DMS153 (cell line): ENCODE measurements at regions not wholly inside any gene's neighbourhood (a gene's known extent, or its start where the extent isn't known, plus 50 kb on each side); places are given as distances from the start of the nearest gene placed in this dataset.

ENCODE experiments used
- DNase-seq: peaks from one replicate; lab custom pipeline; 2025; lab: John Stamatoyannopoulos, UW

DNA sequence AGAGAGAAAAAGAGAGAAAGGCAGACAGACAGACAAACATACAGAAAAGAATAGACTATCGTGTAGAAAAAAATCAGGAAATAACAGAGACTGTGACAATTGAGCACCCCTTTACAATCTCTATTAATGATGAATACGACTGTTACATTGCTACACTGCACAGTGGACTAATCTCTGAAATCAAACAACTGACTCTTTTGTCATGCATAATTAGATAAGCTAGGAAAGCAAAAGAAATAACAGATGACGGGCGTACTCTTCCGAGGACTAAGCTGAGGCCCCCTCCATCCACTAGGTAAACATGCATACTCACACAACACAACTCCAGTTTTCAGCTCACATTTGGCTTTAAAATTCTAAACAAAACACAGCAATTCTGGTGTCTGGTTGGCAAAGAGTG is 267.0 kb downstream of the NOL4 start:
- peak; percentile 38 for DNase-seq

DNA sequence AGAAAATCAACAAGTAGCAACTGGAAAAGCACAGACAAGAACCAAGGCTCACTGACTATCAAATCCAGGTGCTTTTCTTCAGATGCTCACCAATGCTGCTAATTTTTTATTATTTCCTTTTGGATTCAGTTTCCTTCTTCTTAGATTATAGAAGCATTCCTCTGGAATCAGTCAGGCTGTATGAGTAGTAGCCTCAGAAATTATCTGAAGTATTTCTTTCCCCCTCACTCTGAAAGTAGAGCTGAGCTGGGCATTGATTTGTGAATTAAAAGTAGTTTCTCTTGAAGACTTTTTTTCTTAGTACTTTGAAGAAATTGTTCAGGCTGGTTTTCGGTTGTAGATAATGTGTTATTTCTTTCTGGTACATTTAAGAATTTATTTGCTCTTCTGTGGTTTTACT is 273.7 kb downstream of the NOL4 start:
- DNase-seq, result no peak

DNA sequence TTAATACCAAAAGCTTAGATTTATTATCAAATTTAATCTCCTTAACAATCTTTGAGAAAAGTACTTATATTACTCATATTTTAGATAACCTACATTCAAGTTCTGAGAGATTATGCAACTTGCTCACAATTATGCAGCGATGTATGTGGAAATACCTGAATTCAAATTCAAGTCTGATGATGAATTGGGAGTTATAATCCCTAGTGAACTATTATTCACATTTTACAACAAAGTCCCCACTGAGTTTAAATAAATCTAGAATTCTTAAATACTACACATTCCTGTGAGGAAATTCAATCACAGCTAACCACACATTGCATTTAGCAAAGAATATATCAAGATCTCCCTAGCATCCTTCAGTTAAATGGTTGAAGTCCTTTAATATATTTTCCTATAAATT is 278.4 kb downstream of the NOL4 start:
- no peak for DNase-seq

DNA sequence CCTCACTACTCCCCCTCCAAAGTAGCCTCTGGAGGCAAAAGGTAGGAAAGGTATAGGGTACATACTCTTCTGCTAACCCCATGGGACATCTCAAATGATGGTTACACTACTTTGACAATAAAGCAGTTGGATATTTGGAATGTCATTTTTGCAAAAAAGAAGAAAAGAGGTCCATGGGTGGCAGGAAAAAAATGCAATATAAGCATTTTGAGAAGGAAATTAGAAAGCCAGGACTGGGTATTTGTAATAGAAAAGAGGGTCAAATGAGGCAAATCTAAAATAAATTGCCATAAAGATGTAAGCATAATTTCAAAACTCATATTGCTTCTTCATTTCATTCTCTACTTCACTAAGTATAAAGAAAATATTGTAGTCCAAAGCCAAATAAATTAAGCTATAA is 280.2 kb downstream of the NOL4 start:
- no peak for DNase-seq

DNA sequence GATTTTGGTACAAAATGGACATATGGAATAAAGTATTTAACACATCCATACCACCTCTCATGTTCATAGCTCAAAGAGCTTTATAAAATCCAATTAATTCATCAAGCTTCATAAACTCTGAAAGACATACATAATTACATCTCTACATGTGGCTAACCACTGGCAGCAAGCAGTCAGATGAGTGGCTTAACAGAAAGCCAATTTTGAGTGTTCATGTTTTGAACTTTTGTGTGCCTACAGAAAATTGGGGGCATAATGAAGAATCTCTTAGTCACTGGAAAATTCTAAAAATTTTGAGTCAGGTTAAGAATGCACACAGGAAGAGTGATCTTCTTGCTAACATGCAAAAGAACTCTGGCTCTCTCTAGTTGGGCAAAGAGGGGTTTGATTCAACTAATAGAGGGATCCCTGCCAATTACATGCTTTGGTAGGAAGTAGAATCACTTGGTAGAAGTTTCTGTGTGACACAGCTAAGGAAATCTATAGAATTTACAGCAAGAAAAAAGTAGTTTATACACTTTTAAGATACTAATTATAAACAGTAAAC is 287.4 kb downstream of the NOL4 start:
- DNase-seq, result no peak

DNA sequence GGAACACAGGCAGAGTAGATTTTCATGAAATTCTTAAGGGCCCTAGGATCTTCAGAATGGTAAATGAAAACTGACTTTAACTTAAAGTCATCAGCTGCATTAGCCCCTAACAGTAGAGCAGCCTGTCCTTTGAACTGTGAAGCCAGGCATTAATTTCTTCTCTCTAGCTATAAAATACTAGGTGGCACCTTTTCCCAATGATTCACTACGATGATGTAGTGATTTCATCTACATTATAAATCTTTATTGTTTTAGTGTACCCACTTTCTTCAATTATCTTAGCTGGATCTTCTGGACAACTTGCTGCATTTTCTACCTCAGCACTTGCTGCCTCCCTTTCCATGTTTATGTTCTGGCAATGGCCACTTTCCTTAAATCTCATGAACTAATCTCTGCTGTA is 290.5 kb downstream of the NOL4 start:
- DNase-seq, result no peak

DNA sequence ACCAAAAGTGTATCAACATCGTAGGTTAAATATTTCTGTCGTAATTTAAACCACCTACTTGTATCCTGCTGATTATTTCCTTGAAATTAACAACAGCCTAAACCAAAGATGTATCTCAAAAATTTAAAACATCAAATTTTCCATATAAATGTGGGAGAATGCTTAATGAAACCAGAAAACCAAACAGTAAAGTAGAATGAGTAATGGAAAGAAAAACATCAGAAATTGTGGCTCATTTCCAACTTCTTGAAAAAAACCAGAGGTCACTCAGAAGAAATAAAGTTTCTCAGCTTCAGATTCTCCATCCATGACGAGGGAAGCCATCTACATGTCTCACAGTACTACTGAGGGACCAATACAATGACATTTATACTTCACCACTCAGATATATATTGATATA is 296.5 kb downstream of the NOL4 start:
- no peak for DNase-seq

DNA sequence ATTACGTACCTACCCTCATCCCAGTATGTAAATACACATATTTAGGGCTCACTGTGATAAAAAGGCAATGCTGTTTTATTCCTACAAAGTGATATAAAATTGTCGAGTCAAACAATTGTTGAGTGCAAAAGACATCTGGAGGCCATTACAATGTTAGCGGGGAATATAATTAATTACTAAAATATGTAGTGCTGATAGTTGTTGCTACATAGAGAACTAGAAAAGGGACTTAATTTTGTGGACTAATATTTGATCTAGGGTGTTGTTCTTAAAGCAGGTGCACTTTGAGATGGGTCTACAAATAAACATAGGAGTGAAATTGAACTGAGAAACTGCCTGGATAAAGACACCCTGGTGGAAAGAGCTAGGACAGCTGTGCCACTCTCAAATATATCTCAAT is 300.1 kb downstream of the NOL4 start:
- peak; percentile 64 for DNase-seq

DNA sequence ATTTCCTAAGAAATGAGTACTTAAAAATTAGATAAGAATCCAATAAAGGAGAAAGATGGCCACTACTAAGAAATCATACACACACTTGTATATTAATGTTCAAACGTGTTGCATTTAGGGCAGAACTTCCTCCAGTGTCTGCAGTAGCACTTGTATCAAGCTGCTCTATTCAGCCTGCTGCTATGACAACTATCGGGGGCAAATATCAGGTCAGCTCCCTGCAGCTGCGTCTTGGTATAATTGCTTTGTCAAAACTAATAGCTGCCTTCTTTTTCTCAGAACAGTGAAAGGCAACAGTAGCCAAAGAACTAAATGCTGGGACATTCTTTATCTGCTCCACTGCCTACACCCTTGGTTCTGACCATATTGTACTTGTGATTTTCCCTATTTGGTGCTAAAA is 300.7 kb downstream of the NOL4 start:
- peak; percentile 95 for DNase-seq

DNA sequence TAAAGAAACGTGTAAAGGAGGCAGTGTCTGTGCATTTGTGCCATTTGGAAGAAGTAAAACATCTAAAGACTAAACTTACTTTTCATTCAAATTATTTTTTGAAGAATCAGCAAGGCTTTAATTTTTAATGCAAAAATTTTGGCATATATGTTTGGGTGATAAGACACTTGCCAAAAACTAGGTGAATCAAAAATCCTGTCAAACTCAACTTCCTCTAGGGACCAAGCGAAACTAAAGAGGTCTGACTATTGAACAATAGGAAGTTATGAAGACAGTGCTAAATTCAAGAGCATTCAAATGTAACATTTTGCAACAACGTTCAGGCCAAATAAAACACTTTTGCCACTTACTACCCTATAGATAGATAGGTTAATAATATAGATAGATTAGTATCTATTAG is 306.1 kb downstream of the NOL4 start:
- DNase-seq, result no peak

DNA sequence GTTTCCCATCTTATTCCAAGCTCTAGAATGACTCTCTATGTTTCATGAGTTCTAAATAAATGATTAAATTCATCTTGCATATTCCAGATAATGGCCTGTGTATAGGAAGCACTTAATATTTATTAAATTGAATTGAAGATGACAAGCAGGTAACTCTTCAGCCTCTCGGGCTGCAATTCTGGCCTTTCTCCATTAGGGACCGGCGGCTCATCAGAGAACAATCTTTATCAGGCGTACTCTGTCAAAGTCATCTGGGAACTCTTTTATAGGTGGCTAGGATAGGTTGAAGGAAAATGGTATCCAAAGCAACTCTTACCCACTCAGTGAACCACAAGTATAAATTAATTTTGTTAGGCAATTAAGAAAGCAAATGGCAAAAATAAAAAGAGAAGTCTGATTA is 308.5 kb downstream of the NOL4 start:
- no peak for DNase-seq

DNA sequence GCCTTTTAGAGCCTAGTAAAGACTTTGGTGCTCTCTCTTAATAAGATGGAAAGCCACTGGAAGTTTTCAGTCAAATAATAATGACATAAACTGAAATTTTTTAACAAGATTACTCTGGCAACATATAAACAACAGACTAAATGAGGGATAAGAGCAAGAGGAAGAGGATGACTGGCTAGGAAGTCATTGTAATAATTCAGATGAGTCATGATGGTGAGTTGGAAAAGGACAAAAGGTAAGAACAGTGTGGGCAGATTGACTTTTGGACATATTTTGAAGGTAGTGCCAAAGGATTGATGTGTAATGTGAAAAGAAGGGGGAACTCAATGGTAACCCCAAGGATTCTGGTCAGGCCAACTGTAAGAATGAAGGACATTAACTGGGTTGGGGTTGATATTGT is 310.3 kb downstream of the NOL4 start:
- DNase-seq, result no peak

DNA sequence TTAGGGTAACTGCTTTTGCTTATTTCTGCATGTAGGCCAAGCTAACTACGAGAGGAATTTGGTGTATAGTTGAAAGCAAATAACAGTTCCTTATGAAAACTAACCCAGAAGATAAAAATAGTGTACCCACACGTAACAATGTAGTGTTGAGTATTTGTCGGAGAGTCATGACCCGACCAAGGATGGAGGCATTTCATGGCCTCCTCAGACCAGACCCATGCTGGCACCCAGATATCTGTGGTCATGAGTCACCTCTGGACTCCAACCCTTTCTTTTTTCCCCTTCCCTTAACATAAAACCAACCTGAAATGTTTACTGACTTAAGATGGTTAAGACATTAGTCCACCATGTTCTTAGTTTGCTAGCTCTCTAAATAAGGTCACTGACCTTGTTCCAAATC is 318.7 kb downstream of the NOL4 start:
- no peak for DNase-seq

DNA sequence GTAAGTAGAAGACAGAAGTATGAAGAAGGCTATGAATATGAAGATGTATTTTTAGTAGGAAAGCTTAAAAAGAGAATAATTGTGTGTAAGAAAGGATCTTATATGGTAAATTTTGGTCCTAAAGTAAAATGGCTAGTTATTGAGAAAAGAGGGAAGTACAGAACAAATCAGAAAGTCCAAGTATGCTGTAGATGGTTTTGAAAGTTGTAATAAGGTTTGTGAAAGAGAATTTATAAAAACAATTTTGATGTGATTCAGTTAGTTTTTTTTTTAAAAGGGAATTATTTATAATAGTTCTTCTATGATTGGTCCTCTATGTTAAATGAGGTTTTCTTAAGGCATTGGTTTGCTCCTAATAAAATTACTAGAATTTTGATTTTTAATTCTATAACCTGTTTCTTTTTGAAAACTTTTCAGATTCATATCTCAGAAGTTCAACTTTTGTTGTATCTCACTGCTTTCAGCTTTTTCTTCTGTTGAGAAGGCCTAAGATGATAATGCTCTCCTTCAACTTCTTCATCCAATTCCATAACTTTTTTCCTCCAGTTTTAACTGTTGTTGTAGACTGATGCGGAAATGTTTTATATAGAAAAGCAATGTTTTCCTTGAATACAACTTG is 322.7 kb downstream of the NOL4 start:
- no peak for DNase-seq

DNA sequence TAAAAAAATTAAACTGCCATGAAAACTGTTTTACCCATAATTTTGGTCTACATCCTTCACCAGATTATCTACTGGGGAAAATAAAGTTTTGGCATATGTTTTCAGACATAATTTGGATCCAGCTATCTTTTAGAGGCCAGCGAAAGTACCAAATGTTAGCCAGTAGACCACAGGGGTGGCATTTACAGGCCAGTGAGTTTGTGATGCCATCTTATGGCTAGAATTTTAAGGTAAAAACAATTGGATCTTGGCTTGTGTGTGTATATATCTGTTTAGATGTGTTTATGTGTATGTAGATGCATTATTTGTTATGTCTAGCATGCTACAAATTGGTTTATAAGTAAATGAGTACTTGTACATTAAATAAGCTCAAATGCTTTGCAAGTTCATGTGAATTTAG is 322.6 kb downstream of the ASXL3 start:
- DNase-seq, result no peak

DNA sequence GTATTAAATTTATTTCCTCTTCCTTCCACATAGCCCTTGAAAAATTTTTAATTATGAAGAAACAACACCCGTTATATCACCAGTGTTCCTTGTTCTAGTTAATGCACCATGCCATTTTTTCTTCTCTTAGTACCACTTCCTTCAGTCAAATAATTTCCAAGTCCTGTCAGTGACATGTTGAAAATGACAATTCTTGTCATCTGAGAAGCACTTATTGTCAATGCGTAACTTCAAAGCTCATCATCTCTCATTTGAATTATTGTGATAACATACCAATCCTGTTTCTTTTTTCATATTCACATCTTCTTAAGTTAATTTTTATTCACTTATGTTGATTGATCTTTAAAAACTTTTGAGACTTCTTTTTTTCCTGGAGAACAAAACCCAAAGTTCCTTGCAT is 320.4 kb downstream of the ASXL3 start:
- no peak for DNase-seq

DNA sequence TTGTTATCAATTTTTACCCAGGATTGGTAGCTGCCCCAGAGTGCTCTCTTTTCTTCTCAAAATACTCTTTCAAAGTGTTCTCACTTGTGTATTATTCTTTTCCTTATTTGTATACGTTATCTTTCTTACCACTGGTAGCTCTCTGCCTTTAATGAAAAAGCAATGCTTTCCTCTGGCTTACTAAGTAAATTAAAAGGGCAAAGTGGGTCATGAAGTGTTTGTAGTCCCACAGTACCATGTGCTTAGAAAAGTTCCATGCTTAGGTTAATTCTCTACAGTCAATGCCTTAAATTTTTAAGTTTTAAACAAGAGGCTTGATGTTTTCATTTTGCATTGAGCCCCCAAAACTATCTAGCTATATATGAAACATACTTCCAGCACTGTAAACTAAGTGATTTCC is 300.2 kb downstream of the ASXL3 start:
- no peak for DNase-seq

DNA sequence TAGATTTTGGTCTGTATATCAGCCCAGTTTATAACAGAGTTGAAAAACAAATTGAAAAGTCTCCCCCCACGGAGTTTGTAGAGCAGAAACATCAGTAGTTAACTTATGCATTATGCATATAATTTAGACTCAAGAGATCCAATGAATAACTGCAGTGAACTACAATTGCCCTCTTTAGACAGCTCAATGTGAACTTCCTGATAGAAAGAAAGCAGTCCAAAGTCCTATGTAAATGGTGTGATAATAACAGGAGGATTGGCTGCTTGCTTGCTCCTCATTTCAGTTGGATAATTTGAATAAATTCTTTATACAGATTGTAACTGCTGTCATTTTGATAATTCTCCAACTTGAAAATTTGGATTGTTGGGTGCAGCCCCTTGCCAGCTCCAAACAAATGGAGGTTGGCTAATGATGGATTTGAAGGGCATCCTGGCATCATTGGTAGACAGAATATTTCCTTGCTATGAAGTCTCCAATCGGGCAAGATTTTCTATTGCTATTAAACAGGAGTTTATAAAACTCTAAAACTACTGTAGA is 297.1 kb downstream of the ASXL3 start:
- no peak for DNase-seq

DNA sequence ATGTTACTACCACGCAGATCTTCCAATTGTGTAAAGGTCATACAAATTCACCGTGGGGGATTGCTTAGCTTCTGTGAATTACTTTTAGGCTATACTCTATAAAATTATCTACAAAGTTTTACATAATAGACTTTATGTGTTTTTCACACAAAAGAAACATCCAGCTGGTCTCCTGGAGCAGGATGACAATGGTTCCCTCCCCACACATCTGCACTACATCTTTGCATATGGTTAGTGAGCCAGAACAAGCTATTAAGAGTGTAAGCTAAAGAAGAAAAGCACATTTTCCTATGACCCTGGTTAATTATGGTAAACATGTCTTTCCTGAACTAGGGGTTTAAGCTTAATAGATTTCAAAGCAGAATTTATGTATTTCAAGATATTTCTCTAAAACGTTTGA is 295.1 kb downstream of the ASXL3 start:
- DNase-seq, result no peak

DNA sequence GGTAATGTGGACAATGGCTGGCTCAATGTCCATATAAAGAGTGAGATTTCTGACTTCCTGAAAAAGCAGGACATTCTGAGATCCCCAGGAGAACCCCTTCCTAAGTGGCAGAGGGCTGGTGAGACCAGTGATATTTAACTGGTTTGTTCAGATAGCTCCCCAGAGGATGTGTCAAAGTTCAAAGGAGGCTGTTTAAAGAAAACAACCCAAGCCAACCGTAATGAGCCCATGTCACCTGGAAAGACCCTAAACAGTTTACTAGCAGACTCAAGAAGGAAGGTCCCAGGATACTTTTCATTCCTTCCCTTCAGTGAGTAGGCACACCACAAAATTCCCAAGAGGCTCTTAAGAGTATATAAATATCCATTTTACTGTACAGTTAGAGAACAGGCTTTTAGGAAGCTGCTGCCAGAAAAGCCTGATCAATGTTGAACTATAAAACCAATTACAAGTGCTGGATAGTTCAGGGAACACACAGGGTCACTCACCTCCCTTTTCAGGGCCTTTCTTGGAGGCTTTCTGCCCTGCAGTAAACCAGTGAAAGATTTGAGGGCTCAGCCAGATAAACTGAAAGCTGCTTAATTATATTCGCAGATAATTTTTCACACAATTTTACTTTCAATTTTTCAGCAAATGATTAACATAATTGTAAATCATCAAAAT is 293.5 kb downstream of the ASXL3 start:
- no peak for DNase-seq

DNA sequence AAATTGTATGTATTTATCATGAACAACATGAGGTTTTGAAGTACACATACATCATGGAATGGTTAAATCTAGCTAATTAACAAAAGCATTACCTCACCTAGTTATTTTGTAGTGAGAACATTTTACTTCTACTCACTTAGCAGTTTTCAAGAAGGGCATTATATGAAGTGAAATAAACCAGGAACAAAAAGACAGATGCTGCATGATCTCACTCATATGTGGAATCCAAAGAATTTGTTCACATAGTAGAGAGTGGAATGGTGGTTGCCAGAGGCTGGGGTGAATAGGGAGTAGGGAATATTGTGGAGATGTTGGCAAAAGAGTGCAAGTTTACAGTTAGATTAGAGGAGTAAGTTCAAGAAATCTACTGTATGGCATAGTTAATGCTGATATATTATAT is 292.0 kb downstream of the ASXL3 start:
- no peak for DNase-seq

DNA sequence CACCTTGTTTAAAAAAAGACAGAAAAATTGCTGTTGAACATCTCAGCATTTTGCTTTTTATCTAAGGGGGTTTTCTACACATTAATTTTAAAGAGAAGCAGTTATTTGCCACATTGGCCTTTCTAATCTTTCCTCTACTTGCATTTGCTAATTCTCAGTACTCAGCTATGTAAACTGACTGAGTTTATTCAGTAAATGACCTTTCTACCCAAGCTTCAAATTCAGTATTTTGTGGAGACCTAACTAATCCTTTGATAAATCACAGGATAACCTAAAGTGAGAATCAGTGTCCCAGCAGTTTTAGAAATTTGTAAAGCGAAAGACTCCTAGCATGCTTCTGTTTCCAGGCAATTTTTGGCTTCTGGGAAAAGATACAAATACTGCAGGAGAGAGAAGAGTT is 288.4 kb downstream of the ASXL3 start:
- no peak for DNase-seq

DNA sequence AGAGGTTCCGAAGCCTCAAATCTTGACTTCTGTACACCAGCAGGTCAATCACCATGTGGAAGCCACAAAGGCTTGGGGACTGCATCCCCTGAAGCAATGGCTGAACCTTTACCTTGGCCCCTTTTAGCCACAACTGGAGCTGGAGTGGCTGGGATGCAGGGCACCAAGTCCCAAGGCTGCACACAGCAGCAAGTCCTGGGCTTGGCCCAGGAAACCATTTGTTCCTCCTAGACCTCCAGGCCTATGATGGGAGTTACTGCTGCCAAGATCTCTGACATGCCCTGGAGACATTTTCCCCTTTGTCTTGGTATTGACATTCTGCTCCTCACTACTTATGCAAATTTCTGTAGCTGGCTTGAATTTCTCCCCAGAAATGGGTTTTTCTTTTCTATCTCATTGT is 285.9 kb downstream of the ASXL3 start:
- DNase-seq, result no peak

DNA sequence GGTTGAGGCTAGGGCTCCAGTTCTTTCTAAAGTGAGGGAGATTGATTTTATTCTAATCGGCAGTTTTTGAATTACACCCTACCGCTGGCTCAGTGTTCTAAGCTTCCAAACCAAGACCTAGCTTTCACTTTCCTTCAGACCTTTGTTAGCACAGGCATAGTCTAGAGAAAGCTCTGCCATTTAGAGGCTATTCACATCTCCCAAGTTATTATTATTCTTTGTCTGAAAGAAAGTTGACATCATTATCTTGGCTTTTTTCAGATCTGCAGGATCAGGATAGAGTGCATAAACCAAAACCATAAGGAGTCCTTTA is 276.8 kb downstream of the ASXL3 start:
- DNase-seq, result no peak
